Panc1 (cell line): ENCODE measurements at regions not wholly inside any gene's neighbourhood (a gene's known extent, or its start where the extent isn't known, plus 50 kb on each side); places are given as distances from the start of the nearest gene placed in this dataset.

Experiments used
- ATAC-seq: fragments of 200-7000 bp; cut with Tn5 transposase; 2 replicates; pipeline ENCODE4 v1.9.1; 2020; ENCODE audit warnings: mild to moderate bottlenecking, moderate library complexity
- BruUV-seq: library from RNA; stranded (reverse); fragments of 400-500 nt; replicated peaks from 2 replicates; lab custom pipeline; 2021; lab: Mats Ljungman, UMichigan
- CTCF ChIA-PET: fragments of 300-600 bp; sonication (Branson Sonifier 250); formaldehyde crosslinking; loops from one replicate; lab custom pipeline; 2022; ENCODE audit warnings: antibody characterized with exemption; lab: Charles Lee
- POLR2A ChIA-PET: fragments of 300-600 bp; sonication (Branson Sonifier 250); formaldehyde crosslinking; loops from one replicate; lab custom pipeline; 2022; ENCODE audit warnings: antibody characterized with exemption; lab: Charles Lee
- DNase-seq: peaks from one replicate; pipeline ENCODE4 v3.0.0-alpha.2; 2010; ENCODE audit warnings: low read depth, low spot score
- H3K27ac ChIP-seq: 2 replicates; pipeline ENCODE4 v1.5.1; 2011; ENCODE audit warnings: mild to moderate bottlenecking, low read length, inconsistent platforms
- H3K27me3 ChIP-seq: fragments of 200-500 bp; sonication (Bioruptor generic); 2 replicates; pipeline ENCODE4 v1.6.0; 2014; ENCODE audit warnings: low read length, inconsistent platforms; ENCODE audit not compliant: control insufficient read depth, insufficient read depth
- H3K36me3 ChIP-seq: fragments of 200-500 bp; sonication (Bioruptor generic); 2 replicates; pipeline ENCODE4 v1.5.1; 2014; ENCODE audit warnings: inconsistent platforms, mild to moderate bottlenecking, low read length, moderate library complexity; ENCODE audit not compliant: control insufficient read depth, insufficient read depth
- H3K4me1 ChIP-seq: 2 replicates; pipeline ENCODE4 v1.5.1; 2011; ENCODE audit warnings: inconsistent platforms, mild to moderate bottlenecking, low read length, moderate library complexity; ENCODE audit not compliant: control insufficient read depth, insufficient read depth
- H3K4me3 ChIP-seq, 2 experiments: 2 replicates each; pipeline ENCODE4 v1.5.1; 2011 to 2012; ENCODE audit warnings: low read depth in 2 of 2, low read length in 2 of 2, mild to moderate bottlenecking in 2 of 2, inconsistent platforms in 1 of 2, moderate library complexity in 1 of 2
- H3K9me3 ChIP-seq: fragments of 200-500 bp; sonication (Bioruptor generic); 2 replicates; pipeline ENCODE4 v1.5.1; 2014; ENCODE audit warnings: low read depth, mild to moderate bottlenecking, inconsistent platforms, low read length, moderate library complexity; ENCODE audit not compliant: control insufficient read depth, insufficient read depth
- POLR2AphosphoS5 ChIP-seq: IDR thresholded peaks from 2 replicates; pipeline ENCODE4 v1.6.1; 2012; ENCODE audit warnings: mild to moderate bottlenecking, low read depth, low read length, moderate library complexity
- REST ChIP-seq, 2 experiments: IDR thresholded peaks; 2 replicates each; pipeline ENCODE4 v1.6.1; 2011 to 2012; ENCODE audit warnings: low read depth in 2 of 2, control low read depth in 1 of 2, low read length in 1 of 2, mild to moderate bottlenecking in 1 of 2, moderate library complexity in 1 of 2; ENCODE audit not compliant: insufficient read depth in 1 of 2
- SIN3A ChIP-seq: IDR thresholded peaks from 2 replicates; pipeline ENCODE4 v1.6.1; 2012; ENCODE audit warnings: low read depth, mild to moderate bottlenecking, low read length, moderate library complexity, borderline replicate concordance; ENCODE audit not compliant: insufficient read depth
- TCF7L2 ChIP-seq: IDR thresholded peaks from 2 replicates; pipeline ENCODE4 v1.6.1; 2011; ENCODE audit warnings: mild to moderate bottlenecking, low read depth, low read length, inconsistent platforms
- in situ Hi-C: cut with HindIII; loops from 2 replicates; pipeline ENCODE4 v1.10.0; 2016; ENCODE audit warnings: low sequenced_read_pairs, low pct_unique_long_range_greater_than_20kb
- intact Hi-C: fragments of 100-400 bp; cut with micrococcal nuclease; formaldehyde crosslinking; loops from one replicate; pipeline ENCODE4 v1.10.0; 2022; ENCODE audit not compliant: unreplicated experiment
- TF ChIP-seq, protein P1 (sequence below): fragments of 450-650 bp; IDR thresholded peaks from 2 replicates; pipeline ENCODE4 v1.5.1; 2017; ENCODE audit warnings: mild to moderate bottlenecking

GRCh38 chr5:6163913-6164312 is 214.4 kb downstream of the MED10 start:
- no peaks in the 10 kb centered on the region for H3K36me3 ChIP-seq
- ChIA-PET CTCF (no interaction called here), POLR2A (no interaction called here)
- no TSS peak for BruUV-seq
- H3K9me3 ChIP-seq: no peaks in the 10 kb centered on the region
- no peak overlapping the region for H3K27ac ChIP-seq
- H3K4me1 ChIP-seq: no peaks in the 10 kb centered on the region
- H3K27me3 ChIP-seq: peaks cover 14% of the 10 kb centered on the region; the same call in 1 of the 2 replicates
- no peak overlapping the region for H3K4me3 ChIP-seq
- DNase-seq (no peak), ATAC-seq (no peak)
- intact Hi-C loops (no loop called here), in situ Hi-C loops (no loop called here)
- TF ChIP-seq REST (IDR thresholded peaks at IDR 0.05; ENCODE audit: insufficient read depth in 1 of 2, low read depth in 2 of 2, low read length in 1 of 2) (no peak), TCF7L2 (no peak), SIN3A (no peak), POLR2AphosphoS5 (no peak)
- TF ChIP-seq, protein P1, sequence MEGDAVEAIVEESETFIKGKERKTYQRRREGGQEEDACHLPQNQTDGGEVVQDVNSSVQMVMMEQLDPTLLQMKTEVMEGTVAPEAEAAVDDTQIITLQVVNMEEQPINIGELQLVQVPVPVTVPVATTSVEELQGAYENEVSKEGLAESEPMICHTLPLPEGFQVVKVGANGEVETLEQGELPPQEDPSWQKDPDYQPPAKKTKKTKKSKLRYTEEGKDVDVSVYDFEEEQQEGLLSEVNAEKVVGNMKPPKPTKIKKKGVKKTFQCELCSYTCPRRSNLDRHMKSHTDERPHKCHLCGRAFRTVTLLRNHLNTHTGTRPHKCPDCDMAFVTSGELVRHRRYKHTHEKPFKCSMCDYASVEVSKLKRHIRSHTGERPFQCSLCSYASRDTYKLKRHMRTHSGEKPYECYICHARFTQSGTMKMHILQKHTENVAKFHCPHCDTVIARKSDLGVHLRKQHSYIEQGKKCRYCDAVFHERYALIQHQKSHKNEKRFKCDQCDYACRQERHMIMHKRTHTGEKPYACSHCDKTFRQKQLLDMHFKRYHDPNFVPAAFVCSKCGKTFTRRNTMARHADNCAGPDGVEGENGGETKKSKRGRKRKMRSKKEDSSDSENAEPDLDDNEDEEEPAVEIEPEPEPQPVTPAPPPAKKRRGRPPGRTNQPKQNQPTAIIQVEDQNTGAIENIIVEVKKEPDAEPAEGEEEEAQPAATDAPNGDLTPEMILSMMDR: no peak

DNA sequence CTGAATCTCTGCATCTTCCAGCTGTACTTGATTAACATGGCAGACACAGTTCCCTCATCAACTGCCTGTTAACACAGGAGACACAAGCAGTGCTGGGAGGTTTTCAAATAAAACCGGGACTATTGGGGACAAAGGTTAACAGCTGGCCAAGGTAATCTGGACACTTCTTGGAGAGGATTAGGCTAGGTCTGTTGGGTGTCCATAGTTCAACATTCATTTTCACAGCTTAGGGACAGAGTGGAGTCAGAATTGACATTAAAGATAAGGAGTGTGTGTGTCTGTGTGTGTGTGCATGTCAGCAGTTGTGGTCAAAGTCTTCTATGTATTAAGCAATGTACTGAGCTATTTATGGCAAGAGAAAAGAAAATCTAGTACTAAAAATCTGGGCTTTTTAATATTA is 216.2 kb downstream of the MED10 start:
- ATAC-seq (no peak), DNase-seq (no peak)
- Histone ChIP-seq H3K27ac (no peak overlapping the region), H3K4me1 (no peaks in the 10 kb centered on the region), H3K36me3 (no peaks in the 10 kb centered on the region), H3K4me3 (no peak overlapping the region), H3K9me3 (no peaks in the 10 kb centered on the region), H3K27me3 (peaks cover 14% of the 10 kb centered on the region; the same call in 1 of the 2 replicates)
- ChIA-PET POLR2A (no interaction called here), CTCF (no interaction called here)
- in situ Hi-C loops: no loop called here
- BruUV-seq: no TSS peak
- TF ChIP-seq TCF7L2 (no peak), POLR2AphosphoS5 (no peak), SIN3A (no peak), REST (IDR thresholded peaks at IDR 0.05; ENCODE audit: insufficient read depth in 1 of 2, low read depth in 2 of 2, low read length in 1 of 2) (no peak)
- TF ChIP-seq, protein P1: no peak
- intact Hi-C loops: no loop called here
